Renal cortical epithelial cell (primary cell): ENCODE measurements at regions not wholly inside any gene's neighbourhood (a gene's known extent, or its start where the extent isn't known, plus 50 kb on each side); places are given as distances from the start of the nearest gene placed in this dataset.
"Not testable (repeated sequence)": the region's sequence is repeated elsewhere in the genome, so short reads cannot be mapped to it uniquely, and the experiment has no call there.

Source experiments
- DNase-seq: peaks from one replicate; pipeline ENCODE4 v3.0.0-alpha.2; 2011; ENCODE audit warnings: low read depth

DNA sequence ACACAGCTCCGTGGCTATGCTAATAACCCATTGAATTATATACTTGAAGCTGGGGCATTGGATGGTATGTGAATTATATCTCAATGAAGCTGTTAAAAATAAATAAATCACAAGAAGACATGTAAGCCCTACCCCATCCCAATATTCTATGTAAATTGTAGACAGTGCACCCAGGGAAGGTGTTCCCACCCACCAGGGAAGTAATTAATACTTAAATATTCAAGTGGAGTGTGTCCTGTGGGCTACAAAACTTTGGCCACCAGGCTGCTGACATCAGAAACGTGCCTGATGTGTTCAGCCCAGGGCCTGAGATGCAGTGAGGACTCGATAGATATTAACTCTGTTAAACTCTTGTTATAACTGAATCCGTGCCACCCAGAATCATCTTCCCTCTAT, 240.4 kb upstream of the RREB1 start:
- no peak for DNase-seq

DNA sequence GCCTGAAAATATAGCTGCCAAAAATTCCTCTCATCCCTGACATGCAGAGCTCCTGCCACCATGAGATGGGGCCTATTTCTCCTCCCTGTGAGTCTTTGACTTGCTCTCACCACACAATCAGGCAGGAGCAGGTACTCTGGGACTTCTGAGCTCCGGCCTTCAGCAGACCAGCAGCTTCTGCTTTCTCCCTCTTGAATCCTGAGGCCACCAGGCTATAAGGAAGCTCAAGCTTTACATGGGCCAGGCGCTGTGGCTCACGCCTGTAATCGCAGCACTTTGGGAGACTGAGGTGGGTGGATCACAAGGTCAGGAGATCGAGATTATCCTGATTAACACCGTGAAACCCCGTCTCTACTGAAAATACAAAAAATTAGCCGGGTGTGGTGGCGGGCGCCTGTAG, 238.7 kb upstream of the RREB1 start:
- no peak for DNase-seq

DNA sequence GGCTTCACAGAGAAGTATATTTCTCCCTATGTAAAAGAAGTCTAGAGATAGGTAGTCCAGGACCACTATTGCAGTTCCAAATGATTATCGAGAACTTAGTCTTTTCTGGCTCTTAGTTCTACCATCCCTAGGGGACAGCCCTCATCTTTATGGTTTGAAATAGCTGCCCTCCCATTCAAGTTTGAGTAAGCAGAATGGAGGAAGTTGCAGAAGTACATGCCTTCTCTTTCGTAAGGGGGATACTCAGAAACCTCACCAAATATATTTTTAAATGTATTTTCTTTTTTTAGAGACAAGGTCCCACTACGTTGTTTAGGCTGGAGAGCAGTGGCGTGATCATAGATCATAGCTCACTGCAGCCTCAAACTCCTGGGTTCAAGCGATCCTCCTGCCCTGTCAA, 236.8 kb upstream of the RREB1 start:
- no peak for DNase-seq

DNA sequence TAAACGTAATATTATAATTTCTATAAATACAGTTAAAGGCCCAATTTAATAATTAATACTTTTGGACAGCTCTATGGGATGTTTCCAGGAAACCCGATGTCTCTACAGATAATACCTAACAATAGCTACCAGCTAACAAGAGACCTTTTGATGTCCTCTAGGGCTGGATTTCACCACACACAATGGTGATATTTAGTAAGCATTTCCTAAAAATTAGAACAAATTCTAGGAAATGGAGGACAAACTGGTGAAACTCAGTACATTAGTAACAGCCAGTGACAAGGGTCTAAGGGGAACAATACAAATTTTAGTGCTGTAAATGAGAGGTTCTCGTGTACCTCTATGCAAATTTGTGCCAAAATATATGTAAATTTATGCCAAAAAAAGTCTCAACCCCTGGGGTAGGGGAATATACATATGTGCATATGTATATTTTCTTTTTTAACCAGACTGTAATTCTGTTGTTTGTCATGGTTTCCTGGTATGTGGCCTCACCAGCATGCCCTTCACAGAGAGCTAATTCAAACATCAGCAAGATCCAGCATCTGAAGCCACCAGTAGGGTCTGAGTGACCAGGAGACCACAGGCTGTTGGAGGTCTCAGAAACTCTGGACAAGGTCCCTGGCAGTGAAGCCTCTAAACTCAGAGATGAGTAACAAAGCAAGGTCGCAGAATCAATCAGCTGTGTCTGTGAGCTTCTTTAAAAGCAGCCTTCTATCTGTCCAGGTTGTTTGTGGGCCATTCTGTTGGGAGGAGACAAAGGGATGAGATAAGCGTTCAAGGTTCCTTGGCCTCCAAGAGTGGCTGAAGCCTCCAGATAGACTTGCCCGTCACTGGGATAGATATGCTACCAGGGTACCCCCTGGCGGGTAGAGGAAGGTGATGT, 235.1 kb upstream of the RREB1 start:
- DNase-seq, result no peak

DNA sequence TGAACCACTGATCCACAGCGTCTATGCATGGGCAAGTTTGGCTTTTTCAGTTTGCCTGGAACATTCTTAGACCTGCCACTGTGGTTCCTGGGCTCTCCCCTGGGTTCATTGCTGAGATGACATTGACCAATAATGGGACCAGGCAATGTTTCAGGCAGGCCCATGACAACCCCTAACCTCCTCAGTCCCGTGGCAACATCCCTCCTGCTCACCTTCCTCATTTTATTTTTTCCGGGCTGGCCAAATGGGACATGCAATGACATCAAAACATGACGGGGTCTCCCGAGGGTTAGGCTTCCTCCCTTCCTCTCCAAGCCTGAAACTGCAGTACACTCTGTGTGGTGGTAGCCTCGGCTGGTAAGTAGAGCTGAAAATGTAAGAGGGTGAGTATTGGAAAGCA, 234.0 kb upstream of the RREB1 start:
- no peak for DNase-seq

DNA sequence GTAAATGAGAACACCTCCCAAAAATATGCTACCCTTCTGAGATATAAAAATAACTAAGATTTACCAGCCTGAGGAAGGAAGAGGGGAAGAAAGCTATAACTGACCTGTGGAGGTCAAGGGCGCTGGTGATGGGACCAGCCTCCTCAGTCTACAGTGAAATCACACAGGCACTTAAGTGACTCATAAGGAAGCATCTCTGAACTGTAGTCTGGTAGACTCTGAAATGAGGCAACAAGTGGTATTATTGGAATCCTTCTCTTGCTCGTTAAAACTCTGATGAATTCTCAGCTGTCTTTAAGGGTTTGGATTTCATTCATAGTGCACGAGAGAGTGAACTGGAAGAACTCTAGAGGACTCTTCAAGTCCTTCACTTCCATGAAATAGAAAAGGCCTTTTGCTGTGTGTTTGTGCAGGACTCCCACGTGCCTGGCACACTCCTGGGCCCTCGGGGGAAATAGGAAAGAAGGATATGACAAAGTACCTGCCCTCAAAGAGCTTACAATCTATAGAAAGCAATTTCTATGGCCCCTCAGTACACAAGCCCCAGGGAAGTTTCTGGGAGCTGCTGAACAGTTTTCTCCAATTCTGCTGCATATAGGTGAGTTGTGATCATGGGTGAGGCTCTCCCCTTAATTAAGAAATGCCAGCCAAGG, 231.8 kb upstream of the RREB1 start:
- DNase-seq, result peak; percentile 91

DNA sequence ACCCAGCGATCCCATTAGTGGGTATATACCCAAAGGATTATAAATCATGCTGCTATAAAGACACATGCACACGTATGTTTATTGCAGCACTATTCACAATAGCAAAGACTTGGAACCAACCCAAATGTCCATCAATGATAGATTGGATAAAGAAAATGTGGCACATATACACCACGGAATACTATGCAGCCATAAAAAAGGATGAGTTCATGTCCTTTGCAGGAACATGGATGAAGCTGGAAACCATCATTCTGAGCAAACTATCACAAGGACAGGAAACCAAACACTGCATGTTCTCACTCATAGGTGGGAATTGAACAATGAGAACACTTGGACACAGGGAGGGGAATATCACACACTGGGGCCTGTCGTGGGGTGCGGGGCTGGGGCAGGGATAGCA, 230.0 kb upstream of the RREB1 start:
- DNase-seq, result not testable (repeated sequence)

DNA sequence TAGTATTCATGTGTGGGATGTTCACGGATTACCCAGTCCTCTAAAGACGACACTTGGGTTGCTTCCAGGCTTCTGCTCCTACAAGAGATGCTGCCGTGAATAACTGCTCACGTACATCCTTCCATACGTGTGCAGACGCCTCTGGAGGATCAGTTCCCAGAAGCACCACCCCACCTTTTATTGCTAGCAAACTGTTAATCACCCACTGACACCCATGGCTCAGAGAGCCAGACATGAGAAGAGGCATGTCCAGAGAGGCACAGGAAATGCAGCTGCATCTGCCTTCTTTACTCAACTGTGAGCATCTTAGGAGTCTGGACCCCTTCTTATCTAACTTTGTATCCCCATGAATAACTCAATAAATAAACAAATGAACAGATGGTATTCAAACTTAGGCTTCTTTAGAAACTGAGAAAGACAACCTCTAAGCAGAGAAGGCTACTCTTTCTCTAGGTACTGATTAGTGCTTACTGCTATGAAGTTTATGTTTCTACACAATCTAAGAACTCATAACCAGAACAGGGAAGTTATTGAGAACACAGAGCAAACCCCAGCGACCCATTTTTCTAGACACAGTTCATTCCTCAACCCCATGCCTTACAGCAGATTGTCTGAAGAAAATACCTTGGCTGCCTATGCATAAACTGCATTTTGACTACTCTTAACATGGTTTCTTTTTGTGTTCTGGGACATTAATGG, 228.7 kb upstream of the RREB1 start:
- no peak for DNase-seq

DNA sequence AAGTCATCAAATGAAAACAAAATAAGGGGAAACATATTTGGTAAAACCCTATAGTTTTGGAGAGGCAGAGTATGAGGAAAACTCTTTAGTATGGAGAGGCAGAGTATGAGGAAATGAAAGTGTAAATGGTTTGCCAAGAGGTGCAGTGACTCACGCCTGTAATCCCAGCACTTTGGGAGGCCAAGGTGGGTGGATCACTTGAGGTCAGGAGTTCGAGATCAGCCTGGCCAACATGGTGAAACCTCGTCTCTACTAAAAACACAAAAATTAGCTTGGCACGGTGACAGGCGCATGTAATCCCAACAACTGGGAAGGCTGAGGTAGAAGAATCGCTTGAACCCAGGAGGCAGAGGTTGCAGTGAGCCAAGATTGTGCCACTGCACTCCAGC, 228.2 kb upstream of the RREB1 start:
- peak; percentile 65 for DNase-seq

DNA sequence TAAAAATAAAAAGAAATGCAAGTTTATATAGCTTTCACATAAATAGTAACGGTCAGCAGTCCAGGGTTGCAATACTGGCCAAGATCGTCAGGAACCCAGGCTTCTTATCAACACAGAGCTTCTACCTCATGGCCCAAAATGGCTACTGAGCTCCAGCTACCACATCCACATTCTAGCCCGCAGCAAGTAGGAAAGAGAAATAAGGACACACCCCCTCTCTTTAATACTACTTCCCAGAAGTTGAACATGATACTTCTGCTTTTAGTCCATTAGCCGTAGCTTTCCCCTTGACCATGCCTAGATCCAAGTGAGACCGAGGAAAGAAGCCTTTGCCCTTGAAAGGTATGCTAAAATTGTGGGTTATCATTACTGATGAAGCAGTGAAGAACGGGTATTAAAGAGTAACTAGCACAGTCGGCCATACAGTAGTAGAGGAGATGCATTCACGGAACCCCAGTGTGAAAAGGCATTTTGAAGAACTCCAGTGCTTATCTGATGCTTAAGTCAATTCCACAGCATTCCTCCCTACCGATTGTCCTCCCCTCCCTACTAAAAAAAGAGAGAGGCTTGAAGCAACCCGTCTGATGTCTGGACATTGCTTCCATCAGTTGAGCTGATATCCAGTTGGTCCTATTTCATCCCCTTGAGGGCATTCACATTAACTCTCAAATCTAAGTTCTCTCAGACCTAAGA, 226.9 kb upstream of the RREB1 start:
- DNase-seq, result no peak

DNA sequence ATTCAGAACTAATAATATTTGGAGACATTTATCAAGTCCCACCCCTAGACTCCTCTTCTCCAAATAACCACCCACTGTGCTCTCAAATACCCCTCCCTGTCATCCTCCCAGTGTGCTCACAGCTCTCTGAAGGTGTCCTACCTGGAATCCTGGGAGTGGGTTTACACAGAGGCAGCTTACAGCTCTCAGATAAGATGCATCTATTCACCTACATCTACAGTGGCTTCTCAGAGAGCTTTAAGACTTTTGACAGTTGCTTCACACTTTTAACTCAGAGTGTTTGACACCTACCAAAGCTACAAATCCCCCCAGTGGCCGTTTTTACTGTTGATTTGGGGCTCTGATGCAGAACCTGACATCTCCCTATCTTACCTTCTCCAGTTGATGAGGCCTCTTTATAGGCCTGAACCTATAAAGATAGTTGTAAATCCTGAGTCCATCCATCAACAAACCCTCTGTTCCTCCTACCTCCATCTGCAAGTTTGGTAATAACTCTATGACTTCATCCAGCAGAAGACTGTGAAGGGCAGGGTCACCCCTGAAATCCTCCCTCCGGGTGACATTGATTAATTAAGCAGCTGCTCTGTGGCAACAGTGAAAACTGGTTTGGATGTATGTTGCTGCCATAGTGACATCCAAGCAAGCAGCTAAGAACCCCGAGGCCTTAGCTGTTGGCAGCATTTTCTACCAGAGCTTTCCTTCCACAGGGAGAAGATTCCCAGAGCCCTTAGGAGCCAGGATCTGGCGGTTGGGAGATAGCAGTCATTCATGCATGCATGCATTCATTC, 226.1 kb upstream of the RREB1 start:
- DNase-seq, result no peak

DNA sequence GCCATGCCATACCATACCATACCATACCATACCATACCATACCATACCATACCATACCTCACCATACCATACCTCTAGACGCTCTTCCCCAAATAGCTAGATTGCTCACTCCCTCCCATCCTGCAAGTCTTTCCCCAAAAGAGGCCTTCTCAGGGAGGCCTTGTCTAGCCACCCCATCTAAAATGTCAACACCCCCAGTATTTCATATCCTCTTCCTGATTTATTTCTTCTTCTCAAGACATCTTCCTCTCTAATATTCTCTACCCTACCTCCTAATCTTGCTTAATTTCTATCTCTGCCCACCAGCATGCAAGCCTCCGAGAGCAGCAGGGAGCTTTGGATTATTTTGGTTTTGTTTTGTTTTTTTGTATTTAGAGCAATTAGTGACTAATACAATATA, 225.2 kb upstream of the RREB1 start:
- DNase-seq, result no peak

DNA sequence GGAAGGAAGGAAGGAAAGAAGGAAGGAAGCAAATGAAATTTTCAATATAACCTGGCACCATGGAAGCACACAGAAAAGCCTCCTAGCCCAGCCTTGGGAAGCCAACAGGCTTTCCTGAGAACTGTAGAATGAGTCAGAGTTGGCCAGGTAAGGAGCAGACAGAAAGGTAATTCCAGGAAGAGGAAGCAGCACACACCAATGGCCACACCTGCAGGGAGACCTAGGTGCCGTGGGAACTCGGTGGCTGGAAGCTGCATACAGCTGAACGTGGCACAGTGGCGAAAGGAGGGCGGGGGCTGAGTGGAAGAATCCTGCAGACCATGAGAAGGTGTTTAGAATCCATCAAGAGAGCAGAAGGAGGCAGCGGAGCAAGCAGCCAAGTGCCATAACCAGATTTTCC, 224.8 kb upstream of the RREB1 start:
- DNase-seq, result no peak

DNA sequence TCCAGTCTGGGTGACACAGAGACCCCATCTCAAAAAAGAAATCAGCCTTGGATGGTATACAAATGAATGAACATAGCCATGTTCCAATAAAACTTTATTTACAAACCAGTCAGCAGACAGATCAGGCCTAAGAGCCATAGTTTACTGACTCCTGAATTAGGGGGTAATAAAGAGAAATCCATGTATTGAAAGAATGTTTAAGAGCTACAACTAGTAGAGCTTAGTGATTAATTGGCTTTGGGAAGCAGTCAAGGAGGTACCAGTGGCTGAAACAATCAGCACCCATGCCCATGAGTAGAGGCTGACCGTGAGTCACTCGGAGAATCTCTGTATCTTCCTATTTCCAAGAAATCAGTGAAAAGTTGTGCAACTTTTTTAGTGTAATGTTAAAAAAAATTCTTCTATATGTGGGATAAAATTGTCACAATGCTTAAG, 223.6 kb upstream of the RREB1 start:
- DNase-seq, result peak; percentile 80

DNA sequence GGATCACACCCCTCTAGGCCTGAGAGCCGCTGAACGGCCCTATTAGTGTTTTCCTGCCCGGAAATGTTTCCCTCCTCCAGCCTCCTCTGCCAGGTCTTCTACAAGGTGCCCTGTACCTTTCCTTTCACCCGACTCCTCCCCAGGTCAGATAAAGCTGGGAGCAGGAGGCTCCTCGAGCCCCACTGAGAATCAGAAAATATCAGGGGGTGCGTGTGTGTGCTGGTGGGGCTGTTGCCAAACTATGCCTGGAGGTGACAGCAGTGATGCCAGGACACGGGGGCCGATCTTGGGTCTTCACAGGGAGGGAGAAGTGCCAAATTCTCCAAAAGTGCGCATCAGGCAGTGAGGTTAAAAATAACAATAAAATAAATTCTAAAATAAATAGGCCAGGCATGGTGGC, 222.8 kb upstream of the RREB1 start:
- no peak for DNase-seq

DNA sequence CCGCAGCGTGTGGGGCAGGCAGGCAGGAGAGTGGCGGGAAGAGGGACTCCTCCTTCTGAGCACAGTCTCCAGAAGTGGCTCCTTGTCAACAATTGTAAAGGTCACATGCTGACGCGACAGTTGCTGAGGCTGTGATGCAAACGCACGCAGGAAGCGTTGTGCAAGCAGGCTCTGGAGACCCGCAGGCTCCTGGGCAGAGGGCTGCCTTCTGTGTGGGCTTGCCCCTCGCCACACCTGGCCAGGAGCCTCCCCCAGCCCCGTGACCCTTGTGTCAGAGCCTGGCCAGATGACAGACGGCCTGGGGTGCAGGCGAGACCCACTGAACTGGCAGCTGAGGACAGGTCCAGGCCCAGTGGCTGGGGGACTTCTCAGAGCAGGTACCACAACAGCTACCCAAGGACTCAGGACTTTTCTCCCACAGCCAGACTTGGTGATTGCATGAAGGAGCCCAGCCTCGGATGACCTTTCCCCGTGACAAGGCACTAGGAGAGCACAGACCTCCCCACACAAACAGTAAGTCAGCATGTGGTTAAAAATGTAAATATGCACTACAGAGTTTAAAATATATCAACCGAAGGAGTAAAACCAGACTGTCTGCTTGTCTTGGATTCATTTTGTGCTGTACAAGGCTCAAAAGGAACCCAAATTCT, 222.1 kb upstream of the RREB1 start:
- DNase-seq, result no peak

DNA sequence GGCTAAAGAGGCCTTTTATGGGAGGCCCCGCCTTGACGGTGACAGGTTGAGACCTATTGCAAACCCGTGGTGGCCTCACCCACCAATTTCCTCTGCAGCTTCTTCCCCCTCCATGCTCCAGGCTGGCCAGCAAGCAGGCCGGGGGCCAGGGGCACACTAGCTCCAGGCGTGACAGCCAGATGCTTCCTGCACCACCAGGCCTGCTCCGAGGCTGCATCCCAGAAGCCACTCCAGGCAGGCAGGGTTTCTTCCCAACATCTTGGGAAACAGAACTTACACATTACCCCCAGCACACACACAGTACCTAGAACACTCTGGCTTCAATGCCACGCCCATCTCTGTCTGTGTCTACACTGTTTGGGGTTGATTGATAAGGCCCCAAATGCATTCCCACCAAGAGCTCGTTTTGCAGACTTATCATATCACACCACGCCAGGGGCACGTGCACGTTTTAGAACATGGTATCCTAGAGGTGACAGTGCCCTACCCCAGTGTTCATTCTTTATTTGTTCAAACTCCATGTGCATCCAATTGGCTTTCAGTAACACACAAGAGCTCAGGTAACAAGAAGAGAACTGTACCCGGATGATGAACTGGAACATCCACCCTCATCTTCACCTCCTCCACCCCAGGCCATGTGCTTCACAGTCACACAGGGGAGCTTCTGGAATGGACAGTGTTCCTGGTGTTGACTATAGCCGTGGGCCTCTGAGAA, 221.4 kb upstream of the RREB1 start:
- no peak for DNase-seq

DNA sequence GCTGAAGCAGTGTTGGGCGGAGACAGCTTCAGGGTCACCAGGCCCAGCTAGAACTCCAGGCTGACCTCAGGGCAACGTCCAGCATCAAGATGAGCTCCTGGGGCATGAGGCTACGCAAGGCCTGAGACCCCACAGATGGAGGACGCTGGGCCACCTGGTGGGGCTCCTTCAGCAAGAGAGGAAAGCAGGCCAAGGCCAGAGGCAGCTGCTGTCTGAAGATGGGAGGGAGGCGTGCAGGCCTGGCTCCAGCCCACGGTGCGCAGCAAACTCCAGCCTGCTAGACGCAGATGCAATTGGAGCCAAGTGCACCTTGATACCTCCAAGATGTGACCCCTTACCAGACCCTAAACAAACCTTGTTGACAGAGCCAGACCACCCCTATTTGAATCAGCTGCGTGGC, 220.9 kb upstream of the RREB1 start:
- no peak for DNase-seq

DNA sequence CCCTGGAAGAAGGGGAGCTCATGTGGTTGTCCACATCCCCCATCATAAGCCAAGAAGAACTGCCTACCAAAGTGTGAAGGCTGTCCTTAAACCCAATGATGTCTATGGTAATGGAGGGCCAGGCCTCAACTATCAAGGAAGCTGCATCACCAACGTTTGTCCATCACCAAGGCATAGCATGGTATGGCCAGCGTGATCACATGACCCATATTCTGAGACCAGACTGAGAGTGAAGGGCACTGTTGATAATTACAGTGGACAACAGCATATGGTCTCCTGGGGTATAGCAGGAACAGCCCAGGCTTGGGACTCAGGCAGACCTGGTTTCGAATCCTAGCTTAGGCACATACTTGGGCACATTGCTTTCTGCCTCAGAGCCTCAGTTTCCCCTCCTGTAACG, 218.2 kb upstream of the RREB1 start:
- DNase-seq, result no peak

DNA sequence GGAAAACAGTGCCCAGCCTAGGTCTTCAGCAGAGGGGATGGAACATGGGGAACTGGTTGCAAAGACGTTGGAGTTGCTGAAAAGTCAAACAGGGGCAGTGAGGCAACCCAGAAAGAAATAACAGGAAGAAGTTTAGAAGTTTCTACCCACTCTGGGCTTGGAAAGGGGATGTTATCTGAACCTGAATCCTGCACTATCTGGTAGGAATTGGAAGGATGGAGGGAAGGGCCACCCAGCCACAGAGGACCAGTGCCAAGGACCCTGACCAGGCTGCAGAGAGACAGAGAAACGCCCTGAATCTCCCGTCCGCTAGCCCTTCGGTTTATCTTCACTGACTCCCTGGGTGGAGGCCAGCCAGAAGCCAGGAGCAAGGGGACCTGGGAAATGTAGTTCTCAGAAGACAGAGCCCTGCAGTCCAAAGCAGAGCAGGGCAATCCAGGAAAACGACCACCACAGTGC, 217.3 kb upstream of the RREB1 start:
- no peak for DNase-seq
